Esophagus squamous epithelium (tissue), 4 donors: ENCODE measurements at regions not wholly inside any gene's neighbourhood (a gene's known extent, or its start where the extent isn't known, plus 50 kb on each side); places are given as distances from the start of the nearest gene placed in this dataset.

ENCODE experiments used
- POLR2A ChIP-seq, 4 donors: fragments of 450-650 bp; IDR thresholded peaks; one replicate each; pipeline ENCODE4 v1.6.1; 2017; ENCODE audit warnings: antibody characterized with exemption in 4 of 4, mild to moderate bottlenecking in 4 of 4, moderate library complexity in 3 of 4
- TF ChIP-seq, protein P1 (sequence below), 6 experiments: fragments of 450-650 bp in 4 of 6; fragments of 200-600 bp in 2 of 6; sonication (generic) in 2 of 6; IDR thresholded peaks; one replicate each; pipeline ENCODE4 v1.5.1; 2016 to 2019; ENCODE audit warnings: antibody characterized with exemption in 6 of 6, mild to moderate bottlenecking in 4 of 6, moderate library complexity in 4 of 6

- TF ChIP-seq POLR2A (IDR thresholded peaks at IDR 0.05): no peak
- TF ChIP-seq, protein P1, sequence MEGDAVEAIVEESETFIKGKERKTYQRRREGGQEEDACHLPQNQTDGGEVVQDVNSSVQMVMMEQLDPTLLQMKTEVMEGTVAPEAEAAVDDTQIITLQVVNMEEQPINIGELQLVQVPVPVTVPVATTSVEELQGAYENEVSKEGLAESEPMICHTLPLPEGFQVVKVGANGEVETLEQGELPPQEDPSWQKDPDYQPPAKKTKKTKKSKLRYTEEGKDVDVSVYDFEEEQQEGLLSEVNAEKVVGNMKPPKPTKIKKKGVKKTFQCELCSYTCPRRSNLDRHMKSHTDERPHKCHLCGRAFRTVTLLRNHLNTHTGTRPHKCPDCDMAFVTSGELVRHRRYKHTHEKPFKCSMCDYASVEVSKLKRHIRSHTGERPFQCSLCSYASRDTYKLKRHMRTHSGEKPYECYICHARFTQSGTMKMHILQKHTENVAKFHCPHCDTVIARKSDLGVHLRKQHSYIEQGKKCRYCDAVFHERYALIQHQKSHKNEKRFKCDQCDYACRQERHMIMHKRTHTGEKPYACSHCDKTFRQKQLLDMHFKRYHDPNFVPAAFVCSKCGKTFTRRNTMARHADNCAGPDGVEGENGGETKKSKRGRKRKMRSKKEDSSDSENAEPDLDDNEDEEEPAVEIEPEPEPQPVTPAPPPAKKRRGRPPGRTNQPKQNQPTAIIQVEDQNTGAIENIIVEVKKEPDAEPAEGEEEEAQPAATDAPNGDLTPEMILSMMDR (IDR thresholded peaks at IDR 0.05): no peak
Observed at GRCh38 chr5:82698026-82698425, 379.2 kb downstream of the TMEM167A start.
